Fibroblast of villous mesenchyme (primary cell): ENCODE measurements at regions not wholly inside any gene's neighbourhood (a gene's known extent, or its start where the extent isn't known, plus 50 kb on each side); places are given as distances from the start of the nearest gene placed in this dataset.

Source experiments
- DNase-seq: peaks from one replicate; pipeline ENCODE4 v3.0.0-alpha.2; 2010; ENCODE audit warnings: low read depth
- H3K4me3 ChIP-seq: 2 replicates; pipeline ENCODE4 v1.5.1; 2011; ENCODE audit warnings: low read depth, mild to moderate bottlenecking, low read length
- CTCF ChIP-seq: IDR thresholded peaks from 2 replicates; pipeline ENCODE4 v1.5.1; 2012; ENCODE audit warnings: low read depth, mild to moderate bottlenecking, low read length; ENCODE audit not compliant: insufficient read depth

- peak; percentile 54 for DNase-seq
- no peak overlapping the region for H3K4me3 ChIP-seq
- no peak for TF ChIP-seq CTCF
Observed at GRCh38 chr22:47292546-47293320, 530.3 kb downstream of the TBC1D22A start.

- no peak for TF ChIP-seq CTCF
- DNase-seq = no peak
- H3K4me3 ChIP-seq = no peak overlapping the region
Observed at GRCh38 chr22:47291565-47292495, 529.4 kb downstream of the TBC1D22A start.

GRCh38 chr22:47290706-47291430 is 528.4 kb downstream of the TBC1D22A start:
- DNase-seq = no peak
- TF ChIP-seq CTCF = no peak
- H3K4me3 ChIP-seq = no peak overlapping the region

GRCh38 chr22:47289336-47289985 is 527.0 kb downstream of the TBC1D22A start:
- no peak for TF ChIP-seq CTCF
- no peak overlapping the region for H3K4me3 ChIP-seq
- no peak for DNase-seq

- TF ChIP-seq CTCF = no peak
- DNase-seq = no peak
- no peak overlapping the region for H3K4me3 ChIP-seq
Observed at GRCh38 chr22:47288680-47289079, 526.2 kb downstream of the TBC1D22A start.

- no peak for TF ChIP-seq CTCF
- no peak for DNase-seq
- H3K4me3 ChIP-seq = no peak overlapping the region
Observed at GRCh38 chr22:47287516-47287915, 525.1 kb downstream of the TBC1D22A start.
